ENCODE measurements at regions not wholly inside any gene's neighbourhood (a gene's known extent, or its start where the extent isn't known, plus 50 kb on each side); places are given as distances from the start of the nearest gene placed in this dataset.
"Not testable (repeated sequence)": the region's sequence is repeated elsewhere in the genome, so short reads cannot be mapped to it uniquely, and the experiment has no call there.

DNA sequence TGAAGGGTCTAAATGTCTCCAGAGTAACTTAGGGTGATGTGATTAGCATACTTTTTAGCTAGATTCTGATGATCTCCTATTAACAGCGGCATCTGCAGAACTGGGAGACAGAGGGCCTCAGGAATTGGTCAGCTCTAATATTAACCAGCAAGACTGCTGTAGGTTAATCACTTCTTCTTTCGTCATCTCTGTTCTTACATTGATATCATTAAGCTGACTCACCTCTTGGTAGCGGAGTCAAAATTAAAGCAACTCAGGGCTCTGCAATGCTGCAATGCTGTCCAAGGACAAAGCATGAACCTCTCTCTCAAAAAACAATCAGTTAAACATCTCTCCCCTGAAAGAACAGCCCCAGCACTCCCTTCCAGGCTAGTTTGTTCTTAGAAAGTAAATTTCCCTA, 57.5 kb upstream of the TRA2B start:
- DNase-seq = no peak

GRCh38 chr3:185992831-185993374, 55.1 kb upstream of the TRA2B start:
- DNase-seq = no peak

- not testable (repeated sequence) for DNase-seq
Observed at GRCh38 chr3:185990995-185991394, 53.2 kb upstream of the TRA2B start.

GRCh38 chr3:185989511-185989910, 51.7 kb upstream of the TRA2B start:
- no peak for DNase-seq

- no peak for DNase-seq
Observed at GRCh38 chr3:185988816-185989175, 51.0 kb upstream of the TRA2B start.

- peak; percentile 10 for DNase-seq
Observed at GRCh38 chr3:185988080-185988815, 50.4 kb upstream of the TRA2B start.
